RWPE1 (cell line): ENCODE measurements at regions not wholly inside any gene's neighbourhood (a gene's known extent, or its start where the extent isn't known, plus 50 kb on each side); places are given as distances from the start of the nearest gene placed in this dataset.

Experiments
- CTCF ChIA-PET: fragments of 350-600 bp; sonication (Branson Sonifier 250); formaldehyde crosslinking; extraction: SDS; loops from one replicate; lab custom pipeline; 2021; lab: Yijun Ruan, JAX
- POLR2A ChIA-PET: fragments of 400-600 bp; formaldehyde crosslinking; extraction: SDS; loops from one replicate; lab custom pipeline; 2020; ENCODE audit warnings: antibody characterized with exemption; ENCODE audit not compliant: low non-redundant PET; lab: Yijun Ruan, JAX
- DNase-seq: peaks from one replicate; pipeline ENCODE4 v3.0.0; 2012; ENCODE audit warnings: low spot score
- H3K27ac ChIP-seq: fragments of 450-650 bp; 2 replicates; pipeline ENCODE4 v1.5.1; 2017
- CTCF ChIP-seq: fragments of 450-650 bp; conservative IDR thresholded peaks from 2 replicates; pipeline ENCODE4 v1.5.1; 2017; ENCODE audit warnings: low read depth, mild to moderate bottlenecking

- H3K27ac ChIP-seq = no peak overlapping the region
- ChIA-PET CTCF (interaction anchor here (0.7 kb wide), 2 partner anchors 850 to 1721 kb away, joined by 3 read pairs; no protein-coding TSS in a partner anchor), POLR2A (no interaction called here)
- no peak for DNase-seq
- no peak for TF ChIP-seq CTCF
Observed at GRCh38 chr4:92035666-92036065, 268.1 kb upstream of the GRID2 start.

GRCh38 chr4:92045718-92046117 lies 258.0 kb upstream of the GRID2 start:
- no peak overlapping the region for H3K27ac ChIP-seq
- POLR2A ChIA-PET = no interaction called here
- CTCF ChIA-PET = no interaction called here
- no peak for DNase-seq
- no peak for TF ChIP-seq CTCF

GRCh38 chr4:92047209-92047875 lies 256.4 kb upstream of the GRID2 start:
- CTCF ChIA-PET = no interaction called here

GRCh38 chr4:92050875-92051274 lies 252.9 kb upstream of the GRID2 start:
- ChIA-PET POLR2A (no interaction called here), CTCF (interaction anchor here (0.6 kb wide), 1 partner anchor 1040 kb away, joined by 3 read pairs; no protein-coding TSS in a partner anchor)
- TF ChIP-seq CTCF = no peak
- no peak overlapping the region for H3K27ac ChIP-seq
- no peak for DNase-seq

More at GRCh38 chr4:92047209-92047875, 256.4 kb upstream of the GRID2 start:
- H3K27ac ChIP-seq = no peak overlapping the region
- no peak for TF ChIP-seq CTCF
- POLR2A ChIA-PET = no interaction called here
- DNase-seq = no peak

- TF ChIP-seq CTCF = no peak
- CTCF ChIA-PET = interaction anchor here (0.6 kb wide), 1 partner anchor 171 kb away, joined by 3 read pairs; no protein-coding TSS in a partner anchor
- no peak for DNase-seq
- POLR2A ChIA-PET = no interaction called here
- H3K27ac ChIP-seq = no peak overlapping the region
Observed at GRCh38 chr4:92059615-92060014, 244.2 kb upstream of the GRID2 start.

- ChIA-PET CTCF (no interaction called here), POLR2A (no interaction called here)
- no peak for DNase-seq
- no peak for TF ChIP-seq CTCF
- no peak overlapping the region for H3K27ac ChIP-seq
Observed at GRCh38 chr4:92060333-92060732, 243.4 kb upstream of the GRID2 start.
